ENCODE measurements at regions not wholly inside any gene's neighbourhood (a gene's known extent, or its start where the extent isn't known, plus 50 kb on each side); places are given as distances from the start of the nearest gene placed in this dataset.

DNA sequence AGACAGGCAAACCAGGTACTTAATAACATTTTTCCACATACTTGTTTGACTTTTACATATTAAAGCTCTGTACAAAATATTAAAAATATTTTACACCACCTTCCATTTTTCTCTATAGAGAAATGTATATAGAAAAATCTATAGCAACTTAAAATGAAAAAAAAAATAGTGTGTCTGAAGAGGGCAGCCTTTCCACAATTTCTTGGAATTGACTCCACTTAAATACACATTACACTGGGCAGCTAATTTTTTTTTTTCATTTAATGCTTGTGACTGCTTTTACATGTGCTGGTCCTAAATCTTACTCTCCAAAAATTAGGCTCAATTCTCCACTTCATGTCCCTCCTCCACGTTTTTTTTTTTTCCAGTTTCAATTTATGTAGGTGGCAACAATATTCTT, 427.0 kb upstream of the RBMS3 start:
- DNase-seq (ENCODE audit: low spot score): no peak
- in situ Hi-C loops (cut with HindIII; ENCODE audit: low sequenced_read_pairs): no loop called here

DNA sequence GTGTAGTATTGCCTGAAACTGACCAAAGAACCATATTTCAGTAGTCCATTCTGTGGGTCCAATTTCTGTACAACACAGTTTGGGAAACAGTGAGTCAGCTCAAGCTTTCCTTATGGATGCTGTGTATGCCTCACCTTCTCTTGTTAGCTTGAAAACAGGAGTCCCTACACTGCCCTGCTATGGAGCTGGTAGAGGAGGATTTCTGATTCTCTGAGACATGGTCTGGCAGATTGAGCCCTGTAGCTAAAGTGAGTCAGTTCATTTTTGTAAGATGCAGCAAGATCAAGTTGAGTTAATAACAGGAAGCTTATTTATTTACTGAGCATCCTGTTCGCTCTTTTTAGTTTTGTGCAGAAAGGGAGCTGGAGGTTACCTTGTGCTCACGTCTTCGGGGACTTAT, 424.1 kb upstream of the RBMS3 start:
- no peak for DNase-seq (ENCODE audit: low spot score)
- in situ Hi-C loops (cut with HindIII; ENCODE audit: low sequenced_read_pairs): no loop called here

DNA sequence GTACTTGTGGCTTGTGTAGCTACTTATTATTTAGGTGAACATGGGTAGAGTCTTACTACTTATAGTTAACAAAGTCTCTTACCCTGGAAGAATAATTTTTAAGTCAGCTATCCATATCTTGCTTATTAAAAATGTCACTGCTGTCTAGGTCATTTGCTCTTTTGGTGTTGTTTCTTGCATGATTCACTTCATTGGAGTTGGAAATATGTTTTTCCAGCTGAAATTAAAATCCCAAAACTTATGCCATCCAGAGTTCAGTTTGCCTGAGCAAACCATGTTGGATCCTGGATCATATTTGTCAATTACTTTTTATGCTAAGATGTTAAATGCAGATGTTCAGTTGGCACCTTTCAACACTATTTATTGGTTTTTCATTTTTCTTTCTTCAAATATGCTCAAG, 421.0 kb upstream of the RBMS3 start:
- no peak for DNase-seq (ENCODE audit: low spot score)
- in situ Hi-C loops (cut with HindIII; ENCODE audit: low sequenced_read_pairs): no loop called here

DNA sequence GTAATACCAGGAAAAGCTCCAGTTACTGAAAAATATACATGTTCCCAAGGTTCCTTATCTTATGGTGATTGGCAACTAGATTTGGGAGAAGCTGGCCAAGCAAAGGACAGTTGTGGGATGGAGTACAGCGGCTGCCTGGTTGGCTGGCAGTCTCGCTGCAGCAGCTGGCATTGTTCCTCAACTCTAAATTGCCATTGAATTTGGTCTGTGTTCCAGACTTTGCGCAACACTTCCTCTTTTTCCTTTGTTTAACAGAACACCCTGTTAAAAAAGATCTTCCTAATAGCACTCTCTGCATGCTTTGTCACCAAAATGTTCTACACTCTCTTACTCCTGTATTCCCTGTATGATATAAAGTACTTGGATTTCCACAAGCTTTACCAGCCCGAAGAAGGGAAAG, 420.6 kb upstream of the RBMS3 start:
- no peak for DNase-seq (ENCODE audit: low spot score)
- in situ Hi-C loops (cut with HindIII; ENCODE audit: low sequenced_read_pairs): no loop called here

DNA sequence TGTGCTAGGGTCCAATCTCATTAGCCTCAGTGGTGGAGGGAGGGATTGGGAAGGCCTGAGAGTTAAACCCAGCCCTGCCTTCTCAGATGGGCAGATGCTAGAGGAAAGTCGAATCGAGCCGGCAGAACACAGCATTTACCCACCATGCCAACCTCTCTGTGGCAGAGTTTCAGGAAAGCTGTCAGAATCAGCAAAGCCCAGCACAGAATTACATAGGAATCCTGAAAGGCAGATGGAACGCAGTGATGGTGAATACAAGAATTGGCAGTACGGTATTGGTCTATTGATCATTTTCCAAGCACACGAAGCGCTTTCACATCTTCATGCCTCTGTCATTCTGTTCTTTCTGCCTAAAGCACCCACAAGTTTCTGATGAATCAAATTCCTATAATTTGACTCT, 417.7 kb upstream of the RBMS3 start:
- in situ Hi-C loops (cut with HindIII; ENCODE audit: low sequenced_read_pairs): no loop called here
- no peak for DNase-seq (ENCODE audit: low spot score)

DNA sequence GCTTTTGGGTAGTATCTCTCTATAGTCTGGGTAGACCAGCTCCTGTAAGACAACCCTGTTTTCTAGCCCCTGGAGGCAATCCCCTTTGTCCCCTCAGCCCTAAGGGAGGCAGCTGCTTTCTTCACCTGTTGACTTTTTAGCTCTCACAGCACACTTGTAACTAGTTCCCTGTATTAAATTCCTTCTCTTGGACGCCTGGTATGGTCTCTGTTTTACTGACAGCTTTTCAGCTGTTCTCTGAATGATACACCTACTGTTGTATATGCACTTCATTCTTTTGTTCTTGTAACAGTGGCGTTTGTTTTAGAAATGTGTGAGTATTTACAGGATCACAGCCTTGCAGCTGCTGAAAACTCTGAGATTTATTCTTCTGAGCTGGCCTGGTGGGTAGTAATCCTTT, 413.0 kb upstream of the RBMS3 start:
- no peak for DNase-seq (ENCODE audit: low spot score)
- in situ Hi-C loops (cut with HindIII; ENCODE audit: low sequenced_read_pairs): no loop called here

DNA sequence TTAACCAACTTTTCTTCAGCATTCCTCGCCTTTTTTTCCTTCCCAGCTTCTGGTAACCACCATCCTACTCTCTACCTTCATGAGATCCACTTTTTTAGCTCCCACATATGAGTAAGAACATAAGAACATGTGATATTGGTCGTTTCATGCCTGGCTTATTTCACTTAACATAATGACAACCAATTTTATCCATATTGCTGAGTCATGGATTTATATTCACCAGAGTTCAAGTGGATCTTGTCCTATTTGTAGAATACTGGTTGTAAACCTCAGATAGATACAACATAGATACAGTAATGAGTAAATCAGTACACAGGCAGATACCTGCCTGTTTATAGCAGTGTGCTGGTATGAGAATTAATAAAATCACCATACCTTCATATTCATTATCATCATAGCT, 412.0 kb upstream of the RBMS3 start:
- in situ Hi-C loops (cut with HindIII; ENCODE audit: low sequenced_read_pairs): no loop called here
- DNase-seq (ENCODE audit: low spot score): no peak

DNA sequence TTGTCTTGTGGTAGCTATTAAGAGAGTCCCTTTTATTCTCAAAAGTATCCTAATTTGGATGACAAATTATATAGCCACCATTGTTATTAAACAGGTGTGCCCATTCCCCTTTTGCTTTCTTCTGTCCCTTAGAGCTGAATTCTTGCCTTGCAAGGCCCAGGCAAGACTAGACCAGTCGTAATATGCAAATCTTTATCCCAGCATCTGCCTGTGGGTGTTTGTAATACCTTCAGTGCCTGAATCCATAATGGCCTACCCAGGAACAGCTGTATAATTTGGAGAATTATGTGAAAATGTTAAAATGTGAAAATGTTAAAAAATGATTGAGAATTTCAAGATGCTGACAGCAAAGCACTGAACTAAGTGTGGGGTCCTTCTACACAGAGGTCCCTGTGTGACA, 403.0 kb upstream of the RBMS3 start:
- in situ Hi-C loops (cut with HindIII; ENCODE audit: low sequenced_read_pairs): no loop called here

DNA sequence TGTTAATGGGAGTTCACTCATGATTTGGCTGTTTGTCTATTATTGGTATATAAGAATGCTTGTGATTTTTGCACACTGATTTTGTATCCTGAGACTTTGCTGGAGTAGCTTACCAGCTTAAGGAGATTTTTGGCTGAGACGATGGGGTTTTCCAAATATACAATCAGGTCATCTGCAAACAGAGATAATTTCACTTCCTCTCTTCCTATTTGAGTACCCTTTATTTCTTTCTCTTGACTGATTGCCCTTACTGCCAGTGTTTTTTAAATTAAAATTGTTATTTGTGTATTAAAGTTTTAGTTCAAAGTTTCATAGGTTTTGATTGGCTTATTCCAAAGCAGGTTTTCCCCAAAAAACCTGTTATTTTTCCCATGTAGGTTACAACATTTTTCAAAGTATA, 390.5 kb upstream of the RBMS3 start:
- DNase-seq (ENCODE audit: low spot score): no peak
- in situ Hi-C loops (cut with HindIII; ENCODE audit: low sequenced_read_pairs): no loop called here

More for the DNA sequence above, 403.0 kb upstream of the RBMS3 start:
- DNase-seq (ENCODE audit: low spot score): no peak

DNA sequence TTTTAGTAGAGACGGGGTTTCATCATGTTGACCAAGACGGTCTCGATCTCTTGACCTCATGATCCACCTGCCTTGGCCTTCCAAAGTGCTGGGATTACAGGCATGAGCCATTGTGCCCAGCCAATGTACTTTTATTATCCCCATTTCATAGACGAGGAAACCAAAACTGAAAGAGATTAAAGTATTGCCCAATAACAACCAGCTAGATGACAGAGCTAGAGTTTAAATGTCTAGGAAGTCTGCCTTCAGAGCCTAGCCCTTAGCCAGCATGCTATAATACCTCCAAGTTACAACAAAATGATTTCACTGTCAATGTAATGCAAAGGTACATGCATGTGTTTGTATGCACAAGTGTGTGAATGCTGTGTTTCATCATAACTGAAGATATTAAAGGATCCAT, 389.4 kb upstream of the RBMS3 start:
- no peak for DNase-seq (ENCODE audit: low spot score)
- in situ Hi-C loops (cut with HindIII; ENCODE audit: low sequenced_read_pairs): no loop called here

DNA sequence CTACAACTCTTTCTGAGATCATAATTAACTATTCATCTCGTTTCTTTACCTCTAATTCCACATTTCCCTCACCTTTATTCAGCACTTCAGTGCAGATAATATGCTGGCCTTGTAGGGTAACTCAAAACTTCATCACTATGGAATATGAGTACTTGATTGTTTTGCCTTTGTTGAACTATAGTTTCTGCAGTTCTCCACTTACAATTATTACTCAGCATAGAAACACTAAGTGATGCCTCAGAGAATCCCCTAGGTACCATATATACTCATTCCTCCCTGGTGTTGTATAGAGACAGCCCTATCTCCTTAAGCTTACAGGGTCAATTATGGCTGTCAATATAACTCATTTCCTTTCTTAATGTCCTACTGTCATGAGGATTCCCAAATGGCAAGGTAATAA, 380.6 kb upstream of the RBMS3 start:
- in situ Hi-C loops (cut with HindIII; ENCODE audit: low sequenced_read_pairs): no loop called here
- no peak for DNase-seq (ENCODE audit: low spot score)

DNA sequence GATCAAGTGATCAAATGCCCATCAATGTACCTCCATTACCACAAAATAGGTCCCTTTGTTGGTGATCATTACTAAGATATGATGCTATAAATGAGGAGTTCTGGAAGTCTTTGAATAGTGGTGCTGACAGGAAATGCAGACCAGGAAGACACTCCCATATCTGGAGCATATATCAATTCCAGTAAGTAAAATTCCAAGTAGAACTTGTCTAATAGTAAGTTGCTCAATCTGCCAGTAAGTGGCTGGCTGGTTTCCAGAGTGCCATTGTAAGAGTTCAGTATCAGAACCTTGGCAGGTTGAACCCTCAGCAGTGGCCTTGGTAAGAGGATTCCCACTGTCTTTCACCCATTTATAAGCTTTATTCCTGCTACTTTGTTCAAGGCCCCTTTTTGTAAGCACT, 379.9 kb upstream of the RBMS3 start:
- no peak for DNase-seq (ENCODE audit: low spot score)
- in situ Hi-C loops (cut with HindIII; ENCODE audit: low sequenced_read_pairs): no loop called here

DNA sequence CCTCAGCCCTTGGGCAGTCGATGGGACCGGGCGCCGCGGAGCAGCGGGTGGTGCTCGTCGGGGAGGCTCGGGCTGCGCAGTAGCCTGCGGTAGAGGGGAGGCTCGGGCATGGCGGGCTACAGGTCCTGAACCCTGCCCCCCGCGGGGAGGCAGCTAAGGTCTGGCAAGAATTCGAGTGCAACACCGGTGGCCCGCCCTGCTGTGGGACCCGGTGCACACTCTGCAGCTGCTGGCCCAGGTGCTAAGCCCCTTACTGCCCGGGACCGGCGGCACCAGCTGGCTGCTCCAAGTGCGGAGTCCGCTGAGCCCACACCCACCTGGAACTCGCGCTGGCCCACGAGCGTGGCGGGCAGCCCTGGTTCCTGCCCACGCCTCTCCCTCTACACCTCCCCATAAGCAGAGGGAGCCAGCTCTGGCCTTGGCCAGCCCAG, 377.7 kb upstream of the RBMS3 start:
- DNase-seq (ENCODE audit: low spot score): no peak
- in situ Hi-C loops (cut with HindIII; ENCODE audit: low sequenced_read_pairs): no loop called here

DNA sequence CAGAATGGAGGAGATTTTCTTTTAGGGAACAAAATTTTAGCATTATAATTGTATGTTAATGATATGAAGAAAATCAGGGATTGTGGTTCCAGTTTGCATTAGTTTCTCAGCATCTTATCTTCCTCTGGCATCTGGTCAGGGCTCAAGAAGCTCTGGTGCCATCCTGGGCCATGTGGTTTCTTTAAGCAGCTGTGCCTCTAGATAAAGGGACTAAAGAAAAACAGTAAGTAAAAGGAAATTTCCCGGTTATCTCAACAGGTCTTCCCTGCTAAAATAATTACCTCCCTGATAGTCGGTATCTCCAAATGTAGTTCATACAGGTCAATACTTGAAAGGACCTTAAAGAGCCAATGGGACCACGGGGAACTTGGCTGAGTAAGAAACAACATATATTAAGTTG, 375.1 kb upstream of the RBMS3 start:
- no peak for DNase-seq (ENCODE audit: low spot score)
- in situ Hi-C loops (cut with HindIII; ENCODE audit: low sequenced_read_pairs): no loop called here

DNA sequence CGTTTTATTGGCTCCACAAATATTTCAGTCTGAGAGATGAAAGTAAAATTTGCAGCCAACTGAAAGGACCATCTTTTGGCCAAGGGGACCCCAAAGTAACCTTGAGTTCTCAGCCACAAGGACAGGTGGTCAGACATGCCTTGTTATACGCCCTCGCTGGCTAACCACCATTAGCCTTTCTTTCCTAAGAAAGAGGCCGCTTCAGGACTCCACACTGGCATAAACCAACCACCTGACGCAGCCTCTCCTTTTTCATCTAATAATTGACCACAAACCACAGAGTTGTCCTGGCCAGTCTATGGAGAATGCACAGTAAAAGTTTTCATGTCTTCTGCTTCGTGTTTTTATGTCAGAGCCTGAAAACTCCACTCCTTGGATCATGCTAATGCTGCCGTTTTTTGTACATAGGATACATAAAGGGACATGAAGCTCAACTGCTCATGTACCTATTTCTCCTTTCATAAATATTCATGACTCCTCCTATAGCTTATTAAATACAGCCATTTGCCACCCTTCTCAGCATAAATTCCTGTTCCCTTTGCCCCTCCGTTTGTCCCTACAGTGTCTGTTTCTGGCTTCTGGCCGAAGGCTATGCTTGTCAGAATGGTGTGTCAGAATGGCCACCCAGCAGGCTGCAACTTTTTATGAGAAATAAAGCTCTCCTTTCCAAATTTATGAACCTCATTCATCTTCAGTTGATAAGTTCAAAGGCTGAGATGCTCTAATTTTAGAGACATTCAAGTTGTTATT, 374.1 kb upstream of the RBMS3 start:
- in situ Hi-C loops (cut with HindIII; ENCODE audit: low sequenced_read_pairs): no loop called here
- no peak for DNase-seq (ENCODE audit: low spot score)

DNA sequence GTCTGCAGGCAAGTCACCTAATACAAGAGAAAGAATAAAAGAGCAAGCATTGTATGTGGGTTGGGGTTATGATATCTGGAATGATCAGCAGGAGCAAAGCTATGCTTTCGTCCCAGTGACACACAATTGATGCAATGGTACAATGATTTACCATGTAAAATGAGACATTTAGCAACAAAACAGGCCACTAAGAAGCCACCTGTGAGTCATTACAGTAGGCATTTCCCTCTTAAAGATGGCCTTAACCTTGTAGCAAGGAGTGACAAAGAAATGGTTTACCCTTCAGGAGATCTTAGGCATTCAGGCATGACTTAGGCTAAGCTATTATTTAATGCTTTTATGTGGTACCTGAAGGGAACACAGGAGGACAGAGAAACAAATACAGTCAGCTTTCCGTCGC, 373.3 kb upstream of the RBMS3 start:
- no peak for DNase-seq (ENCODE audit: low spot score)
- in situ Hi-C loops (cut with HindIII; ENCODE audit: low sequenced_read_pairs): no loop called here

DNA sequence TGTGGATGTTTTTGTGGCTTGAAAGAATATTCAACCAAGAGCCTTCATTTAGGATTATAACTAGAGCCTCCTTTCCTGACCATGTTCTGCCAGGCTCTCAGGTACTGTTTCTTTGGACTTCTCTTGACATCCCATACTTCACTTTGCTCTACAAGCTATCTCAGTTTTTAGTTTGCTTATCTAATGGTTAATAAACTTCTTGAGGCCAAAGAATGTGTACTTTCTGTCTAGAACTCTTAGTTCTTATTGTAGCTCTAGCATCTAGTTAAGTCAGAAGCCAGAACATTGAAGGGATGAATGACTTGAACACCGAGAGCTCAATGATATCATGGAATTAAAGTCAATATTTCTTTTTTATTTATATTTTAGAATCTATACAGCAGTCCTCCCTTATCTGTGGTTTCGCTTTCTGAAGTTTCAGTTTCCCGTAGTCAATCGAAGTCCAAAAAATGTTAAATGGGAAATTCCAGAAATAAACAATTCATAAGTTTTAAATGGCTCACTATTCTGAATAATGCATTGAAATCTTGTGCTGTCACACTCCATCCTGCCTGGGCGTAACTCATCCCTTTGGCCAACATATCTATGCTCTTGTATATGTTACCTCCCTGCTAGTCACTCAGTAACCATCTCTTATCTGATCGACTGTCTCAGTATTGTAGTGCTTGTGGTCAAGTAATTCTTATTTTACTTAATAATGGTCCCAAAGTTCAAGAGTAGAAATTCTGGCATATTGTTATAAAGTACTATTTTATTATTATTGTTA, 368.6 kb upstream of the RBMS3 start:
- in situ Hi-C loops (cut with HindIII; ENCODE audit: low sequenced_read_pairs): no loop called here
- DNase-seq (ENCODE audit: low spot score): no peak

DNA sequence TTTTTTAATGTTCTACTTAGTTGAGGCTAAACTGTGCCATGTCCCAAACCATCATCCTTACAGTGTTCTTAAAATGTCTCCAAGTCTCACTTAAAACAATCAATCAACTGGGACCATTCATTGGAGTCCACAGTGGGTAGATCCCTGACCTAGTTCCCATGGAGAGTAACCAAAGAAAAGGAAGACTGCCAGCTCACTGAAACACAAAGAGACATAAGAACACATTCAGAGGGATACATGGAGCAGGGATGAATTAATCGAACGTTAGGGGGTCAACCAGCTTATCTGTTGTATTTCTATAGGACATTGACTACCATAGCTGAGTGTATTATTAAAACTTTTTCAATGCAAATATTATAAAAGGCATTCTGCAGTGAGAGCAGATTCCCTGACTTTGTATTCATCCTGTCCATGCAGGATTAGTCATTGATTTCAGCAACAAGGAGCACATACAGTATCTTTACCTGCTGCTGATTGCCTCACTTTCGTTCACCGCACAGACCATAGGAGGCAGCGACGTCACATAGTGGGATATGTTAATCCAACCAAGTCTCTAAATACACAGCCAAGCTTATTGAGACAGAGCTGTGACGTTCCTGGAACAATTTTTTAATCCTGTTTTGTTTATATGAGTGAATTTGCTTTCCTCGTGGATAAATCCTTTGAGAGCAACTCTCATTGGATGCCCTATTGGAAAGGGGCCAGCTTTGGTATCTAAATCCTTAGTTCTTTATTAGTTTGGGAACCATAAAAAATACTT, 364.9 kb upstream of the RBMS3 start:
- peak; percentile 16 for DNase-seq (ENCODE audit: low spot score)
- in situ Hi-C loops (cut with HindIII; ENCODE audit: low sequenced_read_pairs): no loop called here

DNA sequence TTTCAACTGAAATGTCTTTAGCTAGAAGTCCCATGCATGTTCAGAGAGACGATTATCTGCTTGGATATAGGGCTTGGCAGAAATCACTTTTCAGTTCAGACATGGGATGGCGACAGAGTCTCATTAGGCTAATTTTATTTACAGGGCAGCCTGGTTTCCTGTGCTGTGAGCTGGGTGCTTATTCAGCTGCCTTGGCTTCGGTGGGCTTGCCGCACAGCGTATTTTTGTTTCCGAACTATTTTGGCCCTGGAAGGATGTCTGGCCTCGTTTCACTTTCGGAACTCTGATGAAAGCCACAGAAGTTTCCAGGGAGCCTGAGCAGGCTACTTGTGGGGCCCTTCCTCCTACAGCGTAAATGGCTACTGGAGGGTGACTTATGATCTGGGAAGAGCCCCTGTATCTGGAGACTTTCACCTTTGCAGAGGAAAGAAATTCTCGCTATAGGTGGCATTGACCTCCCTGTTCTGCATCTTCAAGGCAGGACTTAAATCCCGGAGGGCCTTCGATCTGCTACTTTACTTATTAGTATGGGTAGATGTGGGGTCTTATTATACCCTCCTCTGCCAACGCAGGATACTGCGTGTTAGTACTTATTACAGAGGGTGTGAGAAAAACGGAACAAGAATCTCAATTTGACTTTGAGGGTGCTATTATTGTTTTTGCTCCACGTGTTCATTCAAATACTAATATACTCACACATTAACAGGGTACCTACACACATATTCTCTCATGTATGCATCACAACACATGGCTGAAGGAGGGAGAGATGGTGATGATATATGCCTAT, 364.0 kb upstream of the RBMS3 start:
- in situ Hi-C loops (cut with HindIII; ENCODE audit: low sequenced_read_pairs): no loop called here
- DNase-seq (ENCODE audit: low spot score): peak; percentile 49

All from G401 (cell line).